Calu3 (cell line): ENCODE measurements at regions not wholly inside any gene's neighbourhood (a gene's known extent, or its start where the extent isn't known, plus 50 kb on each side); places are given as distances from the start of the nearest gene placed in this dataset.
A peak's percentile ranks its signal among the peaks of the same experiment; 100 is the strongest.

ENCODE experiments used
- BruUV-seq: library from RNA; stranded (reverse); fragments of 400-500 nt; replicated peaks from 2 replicates; lab custom pipeline; 2021; lab: Mats Ljungman, UMichigan
- CTCF ChIA-PET: fragments of 300-600 bp; sonication (Branson Sonifier 250); formaldehyde crosslinking; loops from one replicate; lab custom pipeline; 2022; ENCODE audit warnings: antibody characterized with exemption; lab: Charles Lee
- DNase-seq: peaks from one replicate; pipeline ENCODE4 v3.0.0; 2022
- H3K27ac Mint-ChIP-seq: one replicate; pipeline ENCODE4 v1.8.0; 2022; ENCODE audit warnings: mixed read lengths; ENCODE audit not compliant: unreplicated experiment
- H3K27me3 Mint-ChIP-seq: one replicate; pipeline ENCODE4 v1.8.0; 2022; ENCODE audit warnings: mixed read lengths; ENCODE audit not compliant: unreplicated experiment
- H3K36me3 Mint-ChIP-seq: one replicate; pipeline ENCODE4 v1.8.0; 2022; ENCODE audit warnings: mild to moderate bottlenecking, moderate library complexity, mixed read lengths; ENCODE audit not compliant: insufficient read depth, unreplicated experiment
- H3K4me1 Mint-ChIP-seq: one replicate; pipeline ENCODE4 v1.8.0; 2022; ENCODE audit warnings: mild to moderate bottlenecking, low read depth, mixed read lengths; ENCODE audit not compliant: unreplicated experiment
- H3K4me3 Mint-ChIP-seq: one replicate; pipeline ENCODE4 v1.8.0; 2022; ENCODE audit warnings: mild to moderate bottlenecking, low read depth, moderate library complexity, mixed read lengths; ENCODE audit not compliant: unreplicated experiment
- H3K9me3 Mint-ChIP-seq: one replicate; pipeline ENCODE4 v1.8.0; 2022; ENCODE audit warnings: low read depth, mixed read lengths; ENCODE audit not compliant: unreplicated experiment
- intact Hi-C: fragments of 100-400 bp; cut with micrococcal nuclease; formaldehyde crosslinking; loops from one replicate; pipeline ENCODE4 v1.10.0; 2022; ENCODE audit not compliant: unreplicated experiment
- TF ChIP-seq, protein P1 (sequence below): fragments of 200-600 bp; IDR thresholded peaks from one replicate; pipeline ENCODE4 v1.8.0; 2022; ENCODE audit warnings: antibody characterized with exemption; ENCODE audit not compliant: unreplicated experiment

DNA sequence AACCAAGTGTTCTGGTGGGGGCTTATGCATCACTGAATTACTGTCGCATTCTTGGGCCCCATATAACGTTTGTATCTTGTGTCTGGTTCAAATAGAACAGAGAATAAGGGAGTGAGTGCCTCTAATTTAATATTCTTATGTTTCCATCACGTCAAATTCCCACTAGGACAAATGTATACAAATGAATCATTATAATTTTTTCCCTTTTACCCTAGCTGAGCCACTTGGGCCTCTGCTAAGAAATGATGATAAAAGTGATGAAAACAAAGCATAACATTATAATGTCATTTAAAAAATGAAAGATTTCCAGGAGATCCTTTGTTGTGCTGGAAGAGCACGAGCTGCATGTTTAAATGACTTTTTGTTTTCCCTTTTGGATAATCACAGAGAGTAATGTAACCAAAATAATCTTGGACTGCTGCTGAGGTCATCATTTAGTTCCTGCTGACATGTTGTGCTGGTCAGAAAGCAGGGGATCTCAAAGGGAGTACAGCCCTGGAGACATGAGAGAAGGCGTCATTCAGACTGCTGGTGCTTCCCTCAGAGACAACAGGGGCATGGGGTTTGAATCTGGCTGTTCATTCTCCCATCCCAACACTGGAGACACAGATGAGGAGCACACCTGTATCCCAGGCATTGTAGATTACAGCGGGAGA, 105.1 kb upstream of the SCOC start:
- no peak for DNase-seq
- TF ChIP-seq, protein P1, sequence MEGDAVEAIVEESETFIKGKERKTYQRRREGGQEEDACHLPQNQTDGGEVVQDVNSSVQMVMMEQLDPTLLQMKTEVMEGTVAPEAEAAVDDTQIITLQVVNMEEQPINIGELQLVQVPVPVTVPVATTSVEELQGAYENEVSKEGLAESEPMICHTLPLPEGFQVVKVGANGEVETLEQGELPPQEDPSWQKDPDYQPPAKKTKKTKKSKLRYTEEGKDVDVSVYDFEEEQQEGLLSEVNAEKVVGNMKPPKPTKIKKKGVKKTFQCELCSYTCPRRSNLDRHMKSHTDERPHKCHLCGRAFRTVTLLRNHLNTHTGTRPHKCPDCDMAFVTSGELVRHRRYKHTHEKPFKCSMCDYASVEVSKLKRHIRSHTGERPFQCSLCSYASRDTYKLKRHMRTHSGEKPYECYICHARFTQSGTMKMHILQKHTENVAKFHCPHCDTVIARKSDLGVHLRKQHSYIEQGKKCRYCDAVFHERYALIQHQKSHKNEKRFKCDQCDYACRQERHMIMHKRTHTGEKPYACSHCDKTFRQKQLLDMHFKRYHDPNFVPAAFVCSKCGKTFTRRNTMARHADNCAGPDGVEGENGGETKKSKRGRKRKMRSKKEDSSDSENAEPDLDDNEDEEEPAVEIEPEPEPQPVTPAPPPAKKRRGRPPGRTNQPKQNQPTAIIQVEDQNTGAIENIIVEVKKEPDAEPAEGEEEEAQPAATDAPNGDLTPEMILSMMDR: no peak
- Mint-ChIP-seq H3K36me3 (peaks cover 2% of the 10 kb centered on the region), H3K27me3 (peaks cover 12% of the 10 kb centered on the region), H3K4me3 (no peak overlapping the region), H3K9me3 (no peaks in the 10 kb centered on the region), H3K4me1 (peaks cover 20% of the 10 kb centered on the region), H3K27ac (no peak overlapping the region)
- TSS peak; percentile 61 for BruUV-seq
- CTCF ChIA-PET: no interaction called here
- intact Hi-C loops: no loop called here

DNA sequence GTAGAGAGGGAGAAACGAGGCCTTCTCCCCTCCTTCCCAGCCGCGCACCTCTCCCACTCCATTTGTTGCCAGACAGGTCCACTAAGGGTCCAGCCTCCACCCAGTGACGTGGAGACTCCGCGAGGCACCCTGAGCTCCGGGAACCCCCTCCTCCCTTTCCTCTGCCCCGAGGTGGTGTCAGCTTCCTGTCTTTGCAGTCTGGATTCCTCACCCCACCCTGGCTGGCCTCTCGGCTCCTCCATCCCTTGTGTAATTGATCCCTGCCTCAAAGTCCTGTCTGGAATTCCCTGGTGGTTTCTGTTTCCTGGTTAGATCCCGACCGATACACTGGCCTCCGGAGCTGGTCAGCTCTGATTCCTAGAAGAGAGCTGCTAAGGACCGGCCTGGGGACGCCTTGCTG, 105.9 kb upstream of the SCOC start:
- CTCF ChIA-PET: interaction anchor here (1.1 kb wide), 1 partner anchor 59 kb away, joined by 3 read pairs; no protein-coding TSS in a partner anchor
- DNase-seq: peak; percentile 17
- Mint-ChIP-seq H3K4me1 (peaks cover 20% of the 10 kb centered on the region), H3K36me3 (peaks cover 4% of the 10 kb centered on the region), H3K4me3 (peak overlapping the region; percentile 35), H3K27ac (peak overlapping the region; percentile 68), H3K9me3 (no peaks in the 10 kb centered on the region), H3K27me3 (peaks cover 12% of the 10 kb centered on the region)
- intact Hi-C loops: no loop called here
- no TSS peak for BruUV-seq
- TF ChIP-seq, protein P1: no peak

DNA sequence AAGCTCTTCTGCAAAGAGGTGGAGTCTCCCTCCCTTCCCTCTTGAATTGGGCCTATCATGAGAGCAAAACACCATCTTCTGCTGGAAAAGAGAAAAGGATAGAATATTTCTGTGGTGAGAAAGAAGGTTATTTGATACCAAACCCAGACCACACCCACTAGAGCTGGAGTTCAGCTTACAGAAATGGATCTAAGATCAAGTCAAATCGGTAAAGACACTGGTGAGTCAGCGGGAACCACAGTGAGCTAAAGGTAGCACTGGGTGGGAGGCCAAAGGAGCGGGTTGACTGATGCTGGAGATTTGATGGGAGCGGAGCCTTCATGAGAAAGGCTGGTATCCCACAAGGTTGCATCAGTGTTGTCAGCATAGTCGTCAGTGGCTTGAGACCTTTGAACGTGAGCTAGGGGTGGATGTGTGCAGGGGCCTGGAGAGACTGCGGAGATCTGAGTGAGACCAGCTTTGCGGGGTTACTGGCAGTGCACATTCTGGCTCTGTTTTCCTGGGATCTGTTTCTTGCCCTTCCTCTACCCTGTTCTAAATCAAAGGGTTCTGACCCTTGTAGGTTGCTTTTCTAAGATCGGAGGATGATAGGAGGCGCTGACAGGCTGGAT, 106.4 kb upstream of the SCOC start:
- Mint-ChIP-seq H3K9me3 (no peaks in the 10 kb centered on the region), H3K27me3 (peaks cover 12% of the 10 kb centered on the region), H3K36me3 (peaks cover 4% of the 10 kb centered on the region), H3K4me1 (peaks cover 20% of the 10 kb centered on the region), H3K4me3 (peak overlapping the region; percentile 35), H3K27ac (peak overlapping the region; percentile 68)
- BruUV-seq: no TSS peak
- TF ChIP-seq, protein P1: no peak
- CTCF ChIA-PET: interaction anchor here (1.1 kb wide), 1 partner anchor 59 kb away, joined by 3 read pairs; no protein-coding TSS in a partner anchor
- DNase-seq: no peak
- intact Hi-C loops: no loop called here

DNA sequence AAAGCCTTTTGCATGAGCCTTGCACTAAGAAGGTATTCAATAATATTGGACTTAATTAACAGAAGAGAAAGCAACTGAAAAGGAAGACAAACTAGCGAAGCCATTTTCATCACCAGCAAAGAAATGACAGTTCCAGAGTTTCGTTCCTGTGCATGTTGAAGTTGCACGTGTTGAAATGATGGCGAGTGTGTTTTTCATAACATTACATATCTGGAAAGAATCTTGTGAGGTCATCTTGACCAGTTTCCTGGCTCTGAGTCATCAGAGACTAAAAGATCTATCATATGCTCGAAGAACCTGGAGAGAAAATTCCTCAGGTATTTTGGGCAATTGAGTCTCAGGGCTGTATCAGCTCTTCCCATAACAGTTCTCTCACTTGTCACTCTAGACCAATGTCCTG, 106.2 kb upstream of the MAML3 start:
- no TSS peak for BruUV-seq
- no peak for DNase-seq
- H3K4me3 Mint-ChIP-seq: no peak overlapping the region

More for the DNA sequence above, 106.2 kb upstream of the MAML3 start:
- peaks cover 4% of the 10 kb centered on the region for H3K36me3 Mint-ChIP-seq
- TF ChIP-seq, protein P1: no peak
- CTCF ChIA-PET: no interaction called here
- intact Hi-C loops: no loop called here
- H3K27ac Mint-ChIP-seq: no peak overlapping the region
- peaks cover 15% of the 10 kb centered on the region for H3K4me1 Mint-ChIP-seq
- no peaks in the 10 kb centered on the region for H3K27me3 Mint-ChIP-seq
- H3K9me3 Mint-ChIP-seq: no peaks in the 10 kb centered on the region
